NCI-H446 (cell line): ENCODE measurements at regions not wholly inside any gene's neighbourhood (a gene's known extent, or its start where the extent isn't known, plus 50 kb on each side); places are given as distances from the start of the nearest gene placed in this dataset.

Experiments
- DNase-seq, 2 experiments: peaks; one replicate each; lab custom pipeline; 2025; lab: John Stamatoyannopoulos, UW

DNA sequence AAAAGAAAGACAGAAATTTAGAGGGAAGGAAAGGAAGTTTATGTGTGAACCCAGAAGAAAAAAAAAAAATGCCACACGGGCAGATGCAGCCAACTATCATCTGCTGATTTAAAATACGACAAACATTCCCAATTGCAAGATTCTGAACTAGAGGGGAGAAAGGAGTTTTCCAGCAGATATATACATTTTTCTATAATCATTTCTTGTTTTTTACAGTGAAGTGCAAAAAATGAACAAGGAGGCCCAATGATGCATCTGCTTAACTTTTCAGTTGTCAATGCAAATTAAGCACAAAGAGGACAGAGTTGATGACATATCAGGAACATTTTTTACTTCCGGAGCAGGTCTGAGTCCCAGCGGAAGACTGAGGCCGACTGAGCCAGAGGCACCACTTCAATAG, 144.7 kb downstream of the MYCN start:
- DNase-seq, result no peak

- no peak for DNase-seq
These were observed 143.9 kb downstream of the MYCN start for GRCh38 chr2:16084274-16084673.

DNA sequence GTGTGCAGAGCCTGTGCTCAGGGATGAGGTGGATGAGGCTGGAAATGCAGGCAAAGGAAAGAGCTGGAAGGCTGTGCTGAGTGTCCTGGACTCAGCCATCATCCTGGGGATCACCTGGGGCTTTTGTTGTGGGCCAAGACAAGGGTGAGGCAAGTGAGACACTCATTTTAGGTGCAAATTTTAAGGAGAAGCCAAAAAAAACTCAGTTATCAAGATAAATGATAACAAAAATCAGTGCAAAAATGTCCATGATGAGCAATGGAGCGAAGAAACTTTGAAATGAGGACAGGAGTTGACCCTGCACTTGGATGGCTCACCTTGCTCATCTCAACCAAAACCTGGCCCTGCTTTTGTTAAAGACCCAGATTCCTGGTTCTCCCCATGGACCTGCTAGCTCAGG, 141.9 kb downstream of the MYCN start:
- DNase-seq, result no peak

GRCh38 chr2:16081316-16082200, 141.2 kb downstream of the MYCN start:
- DNase-seq, result no peak

GRCh38 chr2:16080516-16080915, 140.2 kb downstream of the MYCN start:
- DNase-seq, result no peak

DNA sequence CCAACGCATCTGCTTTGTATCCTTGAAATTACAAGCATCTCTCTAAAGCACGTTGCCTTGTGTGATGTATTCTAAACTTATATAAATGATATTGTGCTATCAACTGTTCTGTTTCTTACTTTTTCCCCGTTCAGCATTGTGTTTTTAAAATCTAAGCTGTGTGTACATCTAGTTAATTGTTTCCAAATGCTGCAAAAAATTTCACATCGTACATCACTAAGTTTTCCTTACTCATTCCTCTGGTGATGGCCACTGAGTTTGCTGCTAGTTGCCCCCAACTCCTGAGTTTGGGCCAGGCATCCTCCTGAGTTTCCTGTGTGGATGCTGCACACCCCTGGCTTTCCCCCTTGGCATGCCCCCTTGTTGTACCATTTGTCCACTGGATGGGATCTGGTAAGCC, 139.7 kb downstream of the MYCN start:
- DNase-seq, result no peak

DNA sequence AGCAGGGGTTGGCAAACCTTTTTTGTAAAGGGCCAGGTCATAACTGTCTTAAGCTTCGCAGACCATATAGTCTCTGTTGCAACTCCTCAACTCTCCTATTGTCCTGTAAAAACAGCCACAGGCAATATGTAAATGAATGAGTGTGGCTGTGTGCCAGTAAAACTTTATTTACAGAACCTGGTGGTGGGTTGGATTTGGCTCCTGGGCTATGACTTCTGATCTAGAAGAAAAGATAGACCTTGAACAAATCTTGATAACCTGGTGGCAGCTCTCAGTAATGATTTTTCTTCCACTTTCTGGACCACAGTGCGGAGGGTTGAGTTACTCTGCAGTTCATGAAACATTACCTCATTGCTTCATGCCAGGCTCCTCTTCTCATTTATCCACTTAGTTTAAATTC, 139.3 kb downstream of the MYCN start:
- no peak for DNase-seq

DNA sequence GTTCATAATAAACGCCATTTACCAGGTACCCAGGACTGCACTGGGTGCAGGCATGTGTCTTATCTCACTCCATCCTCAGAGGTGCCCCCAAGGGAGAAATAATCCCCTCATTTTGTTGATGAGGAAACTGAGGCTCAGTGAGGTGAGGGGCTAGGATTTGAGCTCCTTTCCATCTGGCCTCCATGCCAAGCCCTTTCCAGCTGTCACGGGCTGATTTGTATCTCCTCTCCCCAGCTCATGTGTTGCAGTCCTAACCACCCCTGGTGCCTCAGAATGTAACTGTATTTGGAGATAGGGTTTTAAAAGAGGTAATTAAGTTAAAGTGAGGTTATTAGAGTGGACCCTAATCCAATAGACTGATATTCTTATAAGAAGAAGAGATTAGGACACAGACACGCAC, 137.3 kb downstream of the MYCN start:
- DNase-seq, result no peak

DNA sequence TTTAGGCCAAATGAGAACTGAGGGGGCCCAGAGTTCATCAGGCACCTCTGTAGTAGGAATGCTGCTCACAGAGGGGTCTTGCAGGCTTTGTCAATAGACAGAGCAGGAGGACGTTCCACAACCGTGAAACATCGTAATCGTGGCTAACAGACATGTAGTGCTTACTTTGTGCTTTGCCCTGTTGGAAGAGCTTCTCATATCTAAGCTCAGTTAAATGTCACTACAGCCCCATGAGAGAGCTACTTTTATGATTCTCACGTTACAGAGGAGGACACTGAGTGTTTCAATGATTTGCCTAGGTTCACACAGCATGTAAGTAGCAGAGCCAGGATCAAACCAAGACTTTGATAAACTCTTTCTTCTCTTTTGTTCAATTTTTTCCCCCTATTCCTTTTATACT, 136.6 kb downstream of the MYCN start:
- no peak for DNase-seq

- no peak for DNase-seq
These were observed 135.0 kb downstream of the MYCN start for GRCh38 chr2:16075045-16076012.

DNA sequence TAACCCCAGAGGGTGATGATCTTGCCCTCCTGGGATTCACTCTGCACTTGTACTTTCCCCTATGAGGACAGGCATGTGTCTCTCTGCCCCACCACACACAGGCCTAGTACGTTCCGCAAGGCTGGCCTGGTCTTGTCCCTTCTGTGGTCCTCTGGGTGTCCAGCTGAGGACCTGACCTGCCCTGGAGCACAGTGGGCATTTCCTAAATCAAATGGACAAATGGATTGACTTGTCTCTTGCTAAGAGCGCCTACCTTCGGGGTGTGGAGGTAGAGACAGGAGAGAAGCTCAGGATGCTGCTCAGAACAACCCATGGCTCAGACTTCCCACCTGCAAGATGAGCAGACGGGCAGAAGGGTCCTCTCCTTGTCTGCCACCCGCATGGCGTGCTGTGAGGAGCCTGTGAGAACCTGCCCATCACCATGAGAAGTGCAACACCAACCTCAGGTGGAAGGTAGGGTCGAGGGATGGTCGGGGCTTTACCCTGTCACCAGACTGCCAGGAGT, 133.6 kb downstream of the MYCN start:
- no peak for DNase-seq

GRCh38 chr2:16073471-16073870, 133.1 kb downstream of the MYCN start:
- no peak for DNase-seq

DNA sequence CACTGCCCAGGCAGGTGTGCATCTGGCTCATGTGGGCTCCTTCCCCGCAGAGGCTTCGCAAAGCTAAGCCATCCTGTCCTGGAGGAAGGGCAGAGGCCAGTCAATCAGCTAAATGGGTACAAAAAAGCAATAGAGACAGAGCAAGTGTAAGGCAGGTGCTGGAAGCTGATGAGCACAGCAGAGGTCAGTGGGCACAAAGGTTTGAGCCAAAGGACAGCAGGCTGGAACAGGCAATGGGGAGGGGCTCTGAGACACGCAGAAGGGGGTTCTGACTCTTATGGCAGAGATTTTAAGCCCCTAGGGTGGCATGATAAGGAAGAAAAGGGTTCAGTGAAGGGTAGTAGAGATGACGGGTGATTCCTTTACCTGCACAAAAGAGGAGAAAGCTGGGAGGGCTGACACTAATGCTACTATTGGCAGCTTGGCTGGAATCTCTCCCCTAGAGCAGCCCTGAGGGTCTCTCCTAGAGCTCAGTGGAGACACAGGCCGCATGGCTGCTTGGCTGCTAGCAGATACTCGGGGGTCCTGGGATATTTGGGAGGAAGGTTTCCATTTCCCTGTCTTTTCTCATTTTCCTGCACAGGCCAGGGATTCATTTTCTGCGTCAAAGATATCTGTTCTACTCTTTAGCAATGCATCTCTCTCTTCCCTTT, 132.4 kb downstream of the MYCN start:
- DNase-seq, result no peak

DNA sequence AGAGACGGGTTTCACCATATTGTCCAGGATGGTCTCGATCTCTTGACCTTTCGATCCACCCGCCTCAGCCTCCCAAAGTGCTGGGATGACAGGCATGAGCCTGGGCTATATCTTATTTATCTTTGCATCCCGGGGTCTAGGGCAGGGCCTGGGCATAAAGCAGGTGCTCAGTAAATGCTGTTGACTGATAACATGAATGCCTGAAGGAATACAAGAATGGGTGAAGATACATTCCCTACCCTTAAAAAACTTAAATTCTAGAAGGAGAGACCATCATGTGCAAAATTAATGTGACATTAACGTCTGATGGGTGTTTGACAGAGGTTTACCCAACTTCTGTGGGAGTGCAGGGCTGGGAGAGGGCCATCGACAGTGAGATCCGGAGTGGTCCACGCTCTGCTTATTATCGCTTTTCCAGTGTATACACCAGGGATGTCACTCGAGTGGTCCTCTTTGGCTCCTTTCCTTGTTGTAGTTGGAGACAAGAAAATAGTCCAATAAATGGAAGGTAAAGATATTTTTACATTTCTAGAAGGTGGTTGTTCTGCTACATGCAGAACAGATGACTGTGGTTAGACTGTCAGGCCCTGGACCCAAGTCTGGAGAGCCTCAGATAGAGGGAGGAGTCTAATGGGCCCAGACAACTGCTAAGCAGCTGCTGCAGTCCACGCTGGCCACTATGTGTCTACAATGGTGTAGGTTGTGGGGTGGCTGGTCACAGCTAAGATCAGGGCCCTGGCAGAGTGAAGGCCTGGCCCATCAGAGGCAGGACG, 131.7 kb downstream of the MYCN start:
- DNase-seq, result no peak

DNA sequence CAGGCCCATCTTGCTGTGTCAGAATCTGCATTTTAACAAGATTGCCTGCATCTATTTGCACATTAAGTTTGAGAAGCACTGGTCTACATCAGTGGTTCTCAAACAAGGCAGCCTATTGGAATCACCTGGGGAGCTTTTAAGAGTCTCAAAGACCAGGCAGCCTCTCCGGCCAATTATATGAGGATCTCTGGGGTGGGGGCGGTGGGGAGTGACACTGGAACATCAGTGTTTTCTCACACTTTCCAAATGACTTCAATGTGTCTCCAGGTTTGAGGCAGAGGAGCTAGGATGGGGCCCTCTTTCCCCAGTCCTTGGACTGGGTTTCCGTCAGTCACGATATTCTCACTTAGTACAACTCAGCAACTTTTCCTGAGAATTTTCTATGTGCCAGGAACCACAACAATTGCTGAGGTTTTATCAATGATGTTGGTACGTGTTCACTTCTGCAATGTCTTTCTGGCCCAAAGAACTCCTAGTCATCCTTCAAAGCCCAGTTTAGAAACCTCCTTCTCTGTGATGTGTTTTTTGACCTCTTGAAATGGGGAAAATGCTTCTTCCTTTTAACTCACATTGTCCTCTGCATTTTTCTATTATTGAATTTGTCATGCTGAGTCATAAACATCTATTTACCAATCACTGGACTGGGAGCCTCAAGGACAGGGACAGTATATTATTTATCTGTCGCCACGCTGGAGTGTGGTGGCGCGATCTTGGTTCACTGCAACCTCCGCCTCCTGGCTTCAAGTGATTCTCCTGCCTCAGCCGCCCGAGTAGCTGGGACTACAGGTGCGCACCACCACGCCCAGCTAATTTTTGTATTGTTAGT, 130.9 kb downstream of the MYCN start:
- DNase-seq, result no peak

DNA sequence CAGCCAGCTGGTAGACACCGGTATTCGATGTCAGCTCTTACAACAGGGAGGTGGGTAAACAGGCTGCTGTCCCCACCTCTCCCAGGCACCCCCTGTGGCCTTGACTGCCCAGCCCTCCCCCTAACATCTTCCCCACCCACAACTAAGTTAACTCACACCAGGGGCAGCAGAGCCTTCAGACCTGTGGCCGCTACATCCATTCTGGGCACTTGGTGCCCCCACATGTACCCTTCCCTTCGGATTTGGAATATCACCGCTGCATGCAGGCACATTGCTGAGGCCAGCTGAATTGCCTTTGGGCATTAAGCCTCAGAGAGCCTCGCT, 130.3 kb downstream of the MYCN start:
- no peak for DNase-seq

DNA sequence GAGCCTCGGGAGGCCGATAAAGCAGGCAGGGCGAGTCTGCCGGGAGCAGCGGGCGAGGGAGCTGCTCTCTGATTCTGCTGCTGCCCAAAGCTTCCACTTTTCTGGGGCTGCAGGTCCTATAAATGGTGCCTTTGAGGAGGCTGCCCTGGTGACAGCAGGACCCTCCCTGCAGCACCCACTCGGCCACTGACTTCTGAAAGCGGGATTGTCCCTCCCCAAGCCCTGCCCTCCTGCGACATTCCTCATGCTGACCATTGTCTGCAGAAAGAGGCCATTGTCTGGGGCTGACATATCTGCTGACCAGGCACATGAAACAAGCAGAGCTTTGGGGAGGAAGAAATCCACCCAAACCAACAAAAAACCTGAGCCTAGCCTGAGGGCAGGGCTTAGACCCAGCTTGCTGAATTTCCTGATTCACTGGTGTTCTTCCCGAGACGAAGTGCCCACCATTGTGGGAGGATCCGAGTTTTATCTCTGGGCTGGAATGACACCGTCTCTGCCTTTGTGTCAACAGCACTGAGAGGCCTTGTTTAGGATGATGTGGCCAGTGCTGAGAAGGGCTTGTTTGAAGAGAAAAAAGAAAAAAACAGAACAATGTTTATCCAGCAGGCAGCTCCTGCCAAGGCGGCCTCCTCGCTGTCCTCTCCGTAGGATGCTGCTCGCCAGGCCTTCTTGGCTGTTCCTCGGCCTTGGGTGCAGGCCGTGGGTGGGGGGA, 129.7 kb downstream of the MYCN start:
- DNase-seq, result no peak

GRCh38 chr2:16069663-16069932, 129.2 kb downstream of the MYCN start:
- no peak for DNase-seq

DNA sequence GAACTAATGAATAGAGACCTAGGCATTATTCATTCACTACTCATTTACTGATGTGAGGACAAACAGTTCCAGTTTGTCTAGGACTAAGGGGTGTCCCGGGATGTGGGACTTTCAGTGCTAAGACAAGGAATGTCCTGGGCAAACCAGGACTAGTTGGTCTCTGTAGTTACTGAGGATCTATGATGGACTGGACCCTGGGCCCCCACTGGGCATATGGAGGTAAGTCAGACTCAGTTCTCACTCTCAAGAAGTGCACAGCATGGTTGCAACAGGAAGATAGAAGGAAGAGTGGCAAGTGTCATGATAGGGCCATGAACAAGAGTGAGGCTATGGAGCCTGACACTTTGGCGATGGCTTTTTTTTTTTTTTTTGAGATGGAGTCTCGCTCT, 128.2 kb downstream of the MYCN start:
- no peak for DNase-seq

- DNase-seq, result no peak
These were observed 127.7 kb downstream of the MYCN start for GRCh38 chr2:16067866-16068551.
